AG08396 (cell line): ENCODE measurements at regions not wholly inside any gene's neighbourhood (a gene's known extent, or its start where the extent isn't known, plus 50 kb on each side); places are given as distances from the start of the nearest gene placed in this dataset.

ENCODE experiments used
- DNase-seq: peaks from one replicate; pipeline ENCODE4 v3.0.0; 2012; ENCODE audit warnings: low spot score, mixed read lengths

DNA sequence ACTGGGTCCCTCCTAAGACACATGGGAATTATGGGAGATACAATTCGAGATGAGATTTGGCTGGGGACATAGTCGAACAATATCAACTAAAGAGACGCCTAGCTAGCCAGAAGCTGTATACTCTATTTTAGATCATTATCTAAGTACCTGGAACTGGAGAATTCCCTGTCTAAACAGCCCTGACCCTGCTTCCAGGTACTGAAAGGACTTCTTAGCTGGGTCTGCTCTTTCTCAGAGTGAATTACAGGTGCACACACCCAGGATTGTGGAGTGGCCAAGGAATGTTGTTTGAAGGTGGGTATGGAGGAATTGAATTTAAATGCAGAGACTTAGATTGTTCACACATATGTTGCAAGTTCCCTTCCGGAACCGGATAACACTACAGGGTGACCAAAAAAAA lies 733.0 kb downstream of the RPS29 start:
- DNase-seq = no peak

DNA sequence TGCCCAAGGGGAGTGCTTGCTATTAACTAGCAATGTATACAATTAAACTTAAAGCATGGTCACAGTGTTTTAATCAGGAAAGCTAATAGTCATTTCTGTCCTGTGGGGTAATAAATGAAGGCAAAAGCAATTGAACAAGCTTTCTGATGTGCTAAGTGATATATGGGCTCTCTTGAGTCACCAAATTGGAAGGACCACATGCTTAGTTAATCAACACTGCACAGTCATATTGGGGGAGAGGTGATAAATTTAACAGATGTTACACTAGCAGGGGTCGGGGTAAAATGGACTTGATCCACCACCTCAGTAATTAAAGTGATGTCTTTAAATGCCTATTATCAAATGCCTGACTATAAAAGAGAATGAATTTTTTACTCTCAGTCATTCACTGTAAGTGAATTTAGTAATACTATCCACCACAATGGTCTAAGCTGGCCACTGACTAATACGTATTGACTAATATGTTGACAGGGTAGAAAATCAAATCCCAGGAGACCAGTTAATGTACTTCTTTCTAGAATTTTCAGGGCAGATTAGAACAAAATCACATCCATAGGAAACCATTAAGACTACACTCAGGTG lies 736.3 kb downstream of the RPS29 start:
- no peak for DNase-seq

DNA sequence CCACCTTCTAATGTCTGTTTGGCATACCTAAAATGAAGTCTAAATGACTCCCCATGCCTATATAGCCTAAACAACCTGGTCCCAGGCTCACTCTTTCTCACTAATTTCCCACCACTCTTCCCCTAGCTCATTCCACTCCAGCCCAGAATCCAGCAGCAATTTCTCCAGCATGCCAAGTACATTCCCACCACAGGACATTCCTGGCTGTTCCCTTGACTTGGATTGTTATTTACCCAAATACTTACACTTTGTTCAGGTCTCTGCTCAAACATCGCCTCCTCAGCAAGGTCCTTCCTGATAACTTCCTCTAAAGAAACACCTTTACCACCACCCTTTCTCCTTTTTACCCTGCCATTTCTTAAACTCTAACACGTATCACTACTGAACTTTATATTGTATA lies 743.4 kb downstream of the RPS29 start:
- no peak for DNase-seq

DNA sequence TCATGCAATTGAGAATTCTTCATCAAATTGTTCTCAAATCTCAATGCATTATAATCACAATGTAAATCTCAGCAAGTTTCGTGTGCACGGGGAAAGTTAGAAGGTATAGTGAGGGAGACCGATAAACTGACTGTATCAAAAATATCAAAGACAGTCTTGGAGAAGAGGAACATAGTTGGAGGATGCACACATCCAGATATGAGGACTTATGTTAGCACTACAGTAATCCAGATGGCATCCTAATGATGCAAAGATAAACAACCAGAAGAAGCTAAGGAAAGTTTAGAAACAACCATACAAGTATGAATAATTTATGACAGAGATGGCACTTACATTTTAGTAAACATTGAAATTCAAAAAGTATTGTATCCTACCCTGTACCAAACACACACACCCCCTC lies 760.1 kb downstream of the RPS29 start:
- peak; percentile 10 for DNase-seq

DNA sequence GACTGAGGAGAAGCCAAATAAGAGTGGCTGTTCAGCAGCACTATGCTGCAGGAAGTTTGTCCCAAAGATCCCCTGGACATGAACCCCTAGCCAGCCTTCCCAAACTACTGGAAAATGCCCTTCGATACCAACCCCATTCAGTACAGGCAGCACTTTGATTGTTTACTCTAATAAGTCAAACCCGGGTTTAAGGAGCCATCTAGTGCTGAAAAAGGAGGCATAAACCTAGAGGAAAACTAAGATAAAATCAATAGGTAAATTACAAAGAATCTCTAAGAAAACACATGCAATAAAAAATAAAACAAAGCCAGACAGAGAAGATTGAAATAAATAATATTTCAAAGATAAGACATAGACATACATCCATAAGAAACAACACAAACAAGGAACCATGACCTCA lies 771.6 kb downstream of the RPS29 start:
- no peak for DNase-seq

DNA sequence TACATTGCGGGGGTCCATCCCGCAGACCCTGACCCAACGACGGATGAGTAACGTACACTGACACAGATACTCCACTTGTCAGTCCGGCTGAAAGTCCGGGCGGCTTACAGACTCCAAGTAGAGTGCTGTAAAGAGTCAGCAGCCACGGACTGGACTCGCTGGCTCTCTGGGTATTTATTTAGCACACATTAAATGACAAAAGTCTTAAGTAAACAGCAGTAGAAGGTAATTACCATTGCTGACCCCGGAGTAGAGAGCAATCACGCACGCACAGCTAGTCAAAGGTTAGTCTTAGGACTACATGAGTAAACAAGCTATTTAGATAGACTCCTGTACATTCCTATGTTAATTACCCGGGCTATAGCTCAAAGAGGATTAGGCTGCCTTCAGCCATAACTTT lies 780.9 kb downstream of the RPS29 start:
- no peak for DNase-seq

DNA sequence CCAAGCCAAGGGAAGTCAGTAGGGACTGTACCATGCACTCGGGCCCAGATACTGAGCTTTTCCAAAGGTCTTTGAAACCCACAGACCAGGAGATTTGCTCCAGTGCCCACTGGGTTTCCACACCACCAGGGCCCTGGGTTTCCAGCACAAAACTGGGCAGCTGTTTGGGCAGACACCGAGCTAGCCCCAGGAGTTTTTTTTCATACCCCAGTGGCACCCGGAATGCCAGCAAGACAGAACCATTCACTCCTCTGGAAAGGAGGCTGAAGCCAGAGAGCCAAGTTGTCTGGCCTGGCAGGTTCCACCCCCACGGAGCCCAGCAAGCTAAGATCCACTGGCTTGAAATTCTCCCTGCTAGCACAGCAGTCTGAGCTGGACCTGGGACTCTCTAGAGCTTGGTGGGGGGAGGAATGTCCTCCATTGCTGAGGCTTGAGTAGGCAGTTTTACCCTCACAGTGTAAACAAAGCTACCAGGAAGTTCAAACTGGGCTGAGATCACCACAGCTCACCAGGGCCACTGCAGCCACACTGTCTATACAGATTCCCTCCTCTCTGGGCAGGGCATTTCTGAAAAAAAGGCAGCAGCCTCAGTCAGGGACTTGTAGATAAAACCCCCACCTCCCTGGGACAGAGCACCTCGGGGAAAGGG lies 793.7 kb downstream of the RPS29 start:
- peak; percentile 11 for DNase-seq

DNA sequence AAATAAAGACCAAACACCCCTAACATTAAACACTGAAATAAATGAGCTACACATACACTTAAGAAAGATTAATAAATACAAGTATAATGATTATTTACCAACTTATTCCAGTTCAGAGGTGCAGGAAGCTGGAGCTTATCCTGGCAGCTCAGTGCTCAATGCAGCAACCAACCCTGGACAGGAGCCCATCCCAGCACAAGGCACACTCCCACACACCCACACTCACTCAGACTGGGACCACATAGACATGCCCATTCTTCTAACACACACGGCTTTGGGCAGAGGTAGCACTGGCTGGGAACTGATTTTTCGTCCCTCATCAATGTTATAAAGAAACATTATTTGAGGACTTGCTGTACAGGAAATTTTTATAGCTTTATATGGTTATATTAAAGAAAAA lies 797.4 kb downstream of the RPS29 start:
- DNase-seq = peak; percentile 2

DNA sequence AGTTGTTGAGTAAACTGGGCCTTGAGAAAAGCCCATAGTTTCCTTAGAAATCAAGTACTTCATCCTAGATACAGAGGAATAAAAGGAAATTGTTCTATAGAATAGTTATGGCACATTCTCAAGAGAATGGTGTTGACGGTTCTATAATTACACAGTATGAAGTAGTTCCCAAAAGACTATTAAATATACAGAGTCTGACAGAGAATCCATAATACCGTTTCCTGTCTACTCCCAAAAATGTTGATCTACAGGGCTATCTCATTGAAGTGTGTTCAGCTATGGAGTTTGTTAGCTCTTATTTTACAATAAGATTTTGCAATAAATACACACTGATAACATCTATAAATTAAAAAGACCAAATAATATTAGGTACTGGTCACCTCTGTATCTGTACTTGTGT lies 799.7 kb downstream of the RPS29 start:
- no peak for DNase-seq

DNA sequence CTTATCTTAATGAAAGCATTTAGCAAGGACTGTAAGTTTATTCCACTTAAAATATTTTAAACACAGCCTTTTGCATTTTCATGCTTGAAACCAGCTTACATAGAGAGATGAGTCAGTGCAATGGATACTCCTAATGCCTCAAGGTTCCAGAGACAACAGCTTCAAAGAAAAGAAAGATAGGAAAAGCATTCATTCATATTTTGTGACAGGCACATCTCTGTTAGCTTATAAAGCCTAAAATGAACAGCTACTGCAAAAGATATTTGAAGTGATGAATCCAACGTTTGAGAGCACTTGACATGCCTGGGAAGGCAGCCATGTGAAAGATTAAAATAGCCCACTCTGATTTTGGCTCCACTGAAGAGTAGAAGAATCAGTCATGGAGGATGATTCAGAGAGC lies 814.5 kb downstream of the RPS29 start:
- peak; percentile 4 for DNase-seq

DNA sequence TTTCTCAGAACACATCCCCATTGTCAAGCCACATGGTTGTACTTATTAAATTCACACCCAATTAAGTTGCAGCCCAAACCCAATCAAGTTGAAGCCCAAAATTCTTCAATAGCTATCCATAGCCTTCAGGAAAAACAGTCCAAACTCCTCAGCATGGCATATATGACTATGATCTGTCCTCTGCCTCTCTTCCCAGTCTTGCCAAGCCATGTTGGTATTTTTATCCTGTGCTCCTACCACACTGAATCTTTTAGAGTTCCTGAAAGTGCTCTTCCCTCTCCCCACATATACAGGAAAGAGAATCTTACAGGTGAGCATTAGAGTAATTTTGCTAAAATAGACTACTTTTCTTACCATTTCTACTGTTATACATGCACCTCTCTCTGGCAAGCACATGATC lies 834.9 kb downstream of the RPS29 start:
- DNase-seq = no peak

DNA sequence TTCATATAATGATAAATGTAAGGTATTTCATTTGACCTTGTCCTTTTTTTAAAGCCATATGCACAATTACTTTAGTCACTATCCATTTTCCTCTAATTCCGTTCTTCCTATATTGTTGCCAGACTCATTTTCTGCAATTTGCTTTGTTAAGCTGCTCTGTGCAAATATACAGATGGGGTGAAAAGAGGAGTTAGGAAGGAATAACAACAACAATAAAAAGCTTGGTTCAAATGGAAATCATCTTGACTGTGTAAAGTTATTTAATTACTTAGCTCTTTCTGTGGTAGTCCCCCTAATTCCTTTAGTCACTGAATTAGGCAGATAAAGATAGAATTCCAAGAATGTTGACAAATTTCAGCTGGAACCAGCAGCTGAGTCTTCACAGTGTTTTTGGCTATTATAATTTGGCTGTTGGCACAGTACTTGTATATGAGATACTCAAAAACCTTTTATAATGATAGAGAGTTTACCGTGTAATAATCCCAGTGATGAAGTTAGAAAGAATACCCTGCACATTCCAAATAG lies 838.0 kb downstream of the RPS29 start:
- no peak for DNase-seq

DNA sequence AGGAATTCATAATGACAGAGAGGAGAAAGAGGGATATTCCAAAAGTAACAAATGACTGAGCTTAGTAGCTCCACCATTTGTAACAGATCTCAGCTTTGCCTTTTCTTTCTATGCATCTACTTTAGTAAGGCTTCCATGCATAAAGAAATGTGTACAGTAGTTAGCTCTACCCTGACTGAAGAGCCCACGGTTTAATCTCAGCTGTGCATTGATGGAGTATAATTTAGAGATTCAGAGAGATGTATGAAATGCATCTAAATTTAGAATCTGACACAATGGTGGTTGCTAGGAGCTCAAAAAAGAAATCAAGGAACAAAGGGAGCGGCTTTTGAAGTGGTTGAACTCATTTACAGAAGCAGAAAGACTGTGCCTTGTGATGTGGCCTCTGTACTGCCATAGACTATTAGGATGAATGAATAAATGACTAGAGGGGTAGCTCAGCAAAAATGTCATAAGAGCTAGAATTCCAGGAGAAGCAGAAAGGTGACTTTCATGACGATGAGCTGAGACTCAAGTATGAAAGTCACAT lies 838.6 kb downstream of the RPS29 start:
- no peak for DNase-seq

DNA sequence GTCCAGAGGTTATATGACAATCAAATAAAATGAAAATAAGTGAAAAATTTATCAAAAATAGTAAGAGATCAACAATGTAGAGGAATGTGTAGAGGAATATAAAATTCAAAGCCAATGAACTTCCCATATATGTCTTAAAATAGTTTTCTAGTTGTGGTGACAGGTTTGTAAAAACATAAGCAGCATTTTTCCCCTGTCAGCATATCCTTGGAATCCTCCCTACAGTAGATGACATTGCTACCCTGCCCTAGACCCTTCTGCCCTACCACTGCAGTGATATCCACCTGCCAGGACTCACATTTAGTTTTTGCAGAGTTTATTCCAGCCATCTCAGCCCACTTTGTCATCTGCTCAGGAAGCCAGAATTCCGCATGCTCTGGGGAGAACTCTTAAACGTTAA lies 842.0 kb downstream of the RPS29 start:
- DNase-seq = no peak

DNA sequence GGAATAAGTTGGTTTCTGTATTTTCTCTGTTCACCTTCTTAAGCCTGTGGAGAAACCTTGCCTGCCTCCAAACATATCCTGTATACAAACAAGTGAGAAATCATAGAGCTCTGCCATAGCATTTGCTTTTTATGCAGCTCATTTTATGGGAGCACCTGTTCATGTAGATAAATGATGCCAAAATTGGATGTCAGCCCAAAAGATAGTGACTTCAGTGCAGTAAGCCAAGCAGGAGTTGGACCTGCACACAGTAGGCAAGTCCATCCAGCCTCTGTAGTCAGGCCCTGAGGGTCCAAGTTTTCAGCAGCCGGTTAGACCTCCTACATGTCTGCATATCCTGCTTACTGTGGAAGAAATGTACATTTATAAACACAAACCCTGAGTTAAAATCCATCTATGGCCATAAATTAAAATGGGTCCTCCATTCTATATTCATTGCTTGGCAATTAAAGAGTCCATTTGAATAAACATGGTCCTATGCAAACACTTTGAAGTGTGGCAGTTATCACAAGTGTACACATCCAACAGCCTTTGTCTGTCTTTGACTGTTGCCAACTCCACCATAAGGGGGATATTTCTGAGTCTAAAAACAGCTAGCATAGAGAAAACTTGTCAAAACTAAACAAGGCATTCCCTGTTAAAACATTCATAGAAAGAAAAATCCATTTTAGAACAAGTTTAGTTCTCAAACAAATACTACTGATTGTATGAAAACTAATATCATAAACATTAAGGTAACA lies 847.8 kb downstream of the RPS29 start:
- no peak for DNase-seq

DNA sequence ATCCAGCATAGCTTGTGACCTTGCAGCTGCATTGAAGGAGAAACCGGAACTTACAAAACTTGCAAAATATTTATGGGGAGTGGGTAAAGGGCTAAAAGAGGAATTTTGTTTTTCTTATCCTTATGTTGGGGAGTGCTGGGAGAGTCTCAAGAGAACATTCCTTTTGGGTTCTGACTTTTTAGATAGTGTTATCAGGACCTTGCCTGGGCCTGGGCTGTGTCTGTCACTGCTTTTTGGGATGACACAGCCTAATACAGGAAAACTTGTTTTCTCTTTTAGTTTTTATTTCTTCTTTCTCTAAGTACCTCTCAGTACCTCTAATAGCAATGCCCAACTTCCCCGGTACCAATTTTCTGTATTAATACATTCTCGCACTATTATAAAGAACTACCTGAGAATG lies 850.6 kb downstream of the RPS29 start:
- no peak for DNase-seq

DNA sequence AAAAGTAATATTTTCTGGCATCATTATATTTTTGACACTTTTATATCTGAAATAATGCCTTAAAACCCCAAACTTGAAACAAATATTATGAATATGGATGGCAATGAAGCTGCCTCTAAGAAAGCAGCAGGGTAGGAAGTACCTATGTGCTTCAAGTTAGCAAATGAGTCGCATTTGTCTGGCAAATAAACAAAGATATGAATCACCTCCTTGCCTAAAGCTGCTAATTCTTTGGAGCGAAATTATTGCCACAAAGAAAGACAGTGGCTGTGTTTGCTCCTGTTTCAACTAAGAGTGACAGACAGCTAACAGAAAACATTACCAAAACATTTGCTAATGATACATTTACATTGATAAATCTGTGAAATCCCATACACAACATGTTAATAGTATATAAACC lies 854.9 kb downstream of the RPS29 start:
- DNase-seq = peak; percentile 8

DNA sequence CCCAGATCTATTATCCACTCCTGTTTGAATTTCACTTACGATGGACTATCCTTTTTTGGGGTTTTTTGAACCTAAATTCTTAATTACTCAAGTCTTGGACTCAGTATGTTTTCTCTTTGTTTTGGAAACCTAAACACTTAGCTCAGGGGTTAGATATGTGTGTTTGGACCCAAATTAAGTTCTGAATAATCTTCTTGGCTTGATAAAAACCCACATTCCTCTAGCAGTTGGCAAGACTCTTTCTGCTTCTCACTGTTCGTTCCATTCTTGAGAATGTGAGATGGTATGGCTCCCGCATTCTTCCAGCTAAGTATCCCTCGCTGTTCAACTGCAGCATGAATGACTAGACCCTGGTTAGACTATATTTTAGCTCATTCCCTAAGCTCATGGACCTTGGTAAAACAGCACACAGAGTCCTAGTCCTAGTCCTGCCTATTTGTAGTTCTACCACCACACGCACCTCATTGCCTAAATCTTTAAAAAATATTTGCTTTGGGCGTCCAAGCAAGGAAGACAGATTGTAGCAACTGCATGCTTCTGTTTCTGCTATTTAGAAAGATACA lies 860.0 kb downstream of the RPS29 start:
- peak; percentile 18 for DNase-seq

DNA sequence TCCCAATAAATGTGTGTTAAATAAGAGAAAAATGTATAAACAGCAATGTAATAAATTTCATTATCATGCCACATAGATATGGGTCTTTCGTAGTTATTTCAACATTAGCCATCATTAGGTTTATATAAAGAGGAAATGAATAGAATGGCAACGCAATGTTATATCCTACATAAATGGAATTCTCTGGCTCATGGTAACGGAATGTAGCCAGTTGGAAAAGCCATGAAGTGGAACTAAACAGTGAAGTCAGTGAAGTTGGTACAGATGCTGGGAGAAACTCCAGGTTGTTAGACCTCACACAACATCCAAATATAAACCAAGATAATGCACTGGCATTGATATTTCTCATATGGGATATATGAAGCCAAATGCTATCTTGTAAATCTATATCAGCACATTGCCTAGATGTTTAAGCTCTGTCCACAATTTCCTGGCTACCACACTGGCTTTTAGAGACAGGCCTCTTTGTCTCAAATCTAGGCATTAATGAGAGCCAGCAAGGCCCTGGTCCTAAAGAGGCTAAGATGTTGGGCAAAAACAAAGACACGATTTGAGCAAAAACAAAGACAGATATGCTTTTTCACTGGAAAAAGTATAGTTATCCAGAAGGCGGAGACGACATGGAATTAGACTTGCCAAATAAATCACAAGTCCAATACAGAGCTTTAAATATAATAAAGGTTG lies 861.0 kb downstream of the RPS29 start:
- DNase-seq = no peak

DNA sequence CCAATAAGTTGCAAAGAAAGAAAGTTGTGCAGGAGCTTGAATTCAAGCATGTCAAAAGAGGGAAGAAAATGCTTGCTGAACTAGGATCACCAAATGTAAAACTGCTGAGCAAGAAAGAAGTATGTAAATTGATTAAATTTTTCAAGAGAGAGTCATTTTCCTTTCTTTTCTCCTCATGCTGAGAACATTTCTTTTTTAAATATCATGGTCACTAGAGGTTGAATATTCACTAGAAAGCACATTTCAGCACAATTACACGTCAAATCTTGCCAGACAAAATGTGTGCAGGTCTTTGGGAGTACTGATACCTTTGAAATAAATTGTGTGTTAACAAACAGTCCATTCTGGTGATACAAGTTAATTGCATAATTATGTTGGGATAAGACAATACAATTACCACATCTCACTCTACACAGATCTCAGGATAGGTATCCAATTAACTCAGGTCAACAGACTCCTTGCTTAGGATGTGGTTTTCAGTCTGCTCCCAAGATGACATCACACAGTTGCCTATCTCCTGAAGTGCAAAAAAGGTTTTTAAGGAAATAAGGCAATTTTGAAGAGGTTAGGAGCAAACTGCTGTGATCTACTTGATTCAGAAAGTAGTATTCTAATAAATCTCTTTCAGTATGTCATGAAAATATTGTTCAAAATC lies 862.2 kb downstream of the RPS29 start:
- no peak for DNase-seq

DNA sequence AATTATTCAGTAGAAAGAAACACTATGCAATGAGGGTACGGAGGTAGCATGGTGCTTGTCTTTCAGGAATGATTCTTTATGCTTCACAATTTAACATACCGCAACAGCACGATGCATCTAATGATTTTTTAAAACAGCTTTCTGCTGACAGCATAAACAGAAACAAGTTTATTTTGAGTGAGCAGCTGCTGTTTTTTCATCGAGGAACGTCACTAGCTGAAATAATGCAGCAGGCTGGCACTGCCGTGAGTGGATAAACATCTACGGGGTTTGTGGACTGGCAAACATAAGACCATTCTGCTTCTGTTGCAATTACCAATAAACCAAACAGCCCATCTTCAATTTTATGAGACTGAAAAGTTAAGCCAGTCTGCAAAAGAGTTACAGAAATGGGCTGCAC lies 871.8 kb downstream of the RPS29 start:
- DNase-seq = no peak

DNA sequence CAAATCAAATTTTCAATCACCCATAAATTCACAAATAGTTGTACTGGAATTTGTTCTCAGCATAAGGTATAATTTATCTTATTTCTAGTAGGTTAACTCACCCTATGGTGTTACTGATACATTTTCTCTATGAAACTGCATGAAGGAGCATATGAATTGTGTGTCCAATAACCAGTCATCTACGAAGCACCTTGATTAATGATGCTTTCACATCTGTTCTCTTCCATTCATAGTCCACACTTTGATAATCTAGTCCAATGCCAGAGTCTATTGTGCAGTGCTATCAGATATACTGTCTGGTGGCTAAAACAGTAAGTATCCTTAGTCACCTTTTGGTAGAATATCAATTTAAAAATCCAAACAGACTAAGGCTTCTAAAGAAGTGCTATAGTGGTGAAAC lies 876.0 kb downstream of the RPS29 start:
- no peak for DNase-seq
